ENCODE measurements at regions not wholly inside any gene's neighbourhood (a gene's known extent, or its start where the extent isn't known, plus 50 kb on each side); places are given as distances from the start of the nearest gene placed in this dataset.

DNA sequence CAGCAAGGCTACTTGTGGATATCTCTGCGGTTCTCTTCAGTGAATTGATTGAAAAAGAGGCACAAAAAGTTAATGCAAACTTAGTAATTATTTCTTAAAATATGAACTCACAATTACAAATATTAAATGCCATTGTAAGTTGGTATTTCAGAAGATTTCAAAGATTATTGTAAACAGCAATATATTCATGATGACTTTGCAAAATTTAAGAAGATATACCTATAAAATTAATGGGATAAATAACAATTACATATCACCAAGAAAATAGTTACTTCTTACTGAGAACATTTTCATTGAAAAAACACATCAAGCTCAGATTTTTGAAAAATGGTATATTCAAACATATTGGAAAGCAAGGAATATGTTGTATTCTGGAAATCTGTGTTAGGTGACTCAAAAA, 482.0 kb upstream of the LRRTM1 start:
- no peaks in the 10 kb centered on the region for H3K36me3 ChIP-seq
- DNase-seq (no peak), ATAC-seq (no peak)
- no peak overlapping the region for H3K27ac ChIP-seq
- TF ChIP-seq, protein P1, sequence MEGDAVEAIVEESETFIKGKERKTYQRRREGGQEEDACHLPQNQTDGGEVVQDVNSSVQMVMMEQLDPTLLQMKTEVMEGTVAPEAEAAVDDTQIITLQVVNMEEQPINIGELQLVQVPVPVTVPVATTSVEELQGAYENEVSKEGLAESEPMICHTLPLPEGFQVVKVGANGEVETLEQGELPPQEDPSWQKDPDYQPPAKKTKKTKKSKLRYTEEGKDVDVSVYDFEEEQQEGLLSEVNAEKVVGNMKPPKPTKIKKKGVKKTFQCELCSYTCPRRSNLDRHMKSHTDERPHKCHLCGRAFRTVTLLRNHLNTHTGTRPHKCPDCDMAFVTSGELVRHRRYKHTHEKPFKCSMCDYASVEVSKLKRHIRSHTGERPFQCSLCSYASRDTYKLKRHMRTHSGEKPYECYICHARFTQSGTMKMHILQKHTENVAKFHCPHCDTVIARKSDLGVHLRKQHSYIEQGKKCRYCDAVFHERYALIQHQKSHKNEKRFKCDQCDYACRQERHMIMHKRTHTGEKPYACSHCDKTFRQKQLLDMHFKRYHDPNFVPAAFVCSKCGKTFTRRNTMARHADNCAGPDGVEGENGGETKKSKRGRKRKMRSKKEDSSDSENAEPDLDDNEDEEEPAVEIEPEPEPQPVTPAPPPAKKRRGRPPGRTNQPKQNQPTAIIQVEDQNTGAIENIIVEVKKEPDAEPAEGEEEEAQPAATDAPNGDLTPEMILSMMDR (IDR thresholded peaks at IDR 0.05): no peak
- intact Hi-C loops (cut with DNase I): no loop called here
- no peak overlapping the region for H3K4me3 ChIP-seq
- H3K4me1 ChIP-seq: no peaks in the 10 kb centered on the region
- H3K9me3 ChIP-seq: peaks cover under 1% of the 10 kb centered on the region
- H3K27me3 ChIP-seq (ENCODE audit: low read depth): no peaks in the 10 kb centered on the region

DNA sequence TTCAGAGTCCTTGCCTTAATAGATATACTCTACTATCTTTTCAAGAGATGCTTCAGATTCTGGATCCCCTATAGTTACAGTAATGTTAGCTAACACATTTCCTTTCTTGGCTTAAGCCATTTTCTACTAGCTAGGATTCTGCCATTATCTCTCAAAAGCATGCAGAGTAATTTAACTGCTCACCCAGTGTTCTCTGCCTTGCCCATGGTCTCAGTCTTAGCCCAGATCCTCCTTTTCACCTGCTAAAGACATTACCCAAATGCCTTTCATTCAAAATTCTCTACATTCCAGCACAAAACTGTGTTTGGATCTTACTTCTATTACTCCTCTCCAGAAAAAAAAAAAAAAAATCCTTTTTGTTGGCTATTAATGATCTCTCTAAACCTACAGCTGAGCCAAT, 474.2 kb upstream of the LRRTM1 start:
- no peaks in the 10 kb centered on the region for H3K27me3 ChIP-seq (ENCODE audit: low read depth)
- intact Hi-C loops (cut with DNase I): no loop called here
- DNase-seq: no peak
- no peaks in the 10 kb centered on the region for H3K36me3 ChIP-seq
- no peak overlapping the region for H3K27ac ChIP-seq
- no peak for ATAC-seq
- H3K4me3 ChIP-seq: no peak overlapping the region
- TF ChIP-seq, protein P1 (IDR thresholded peaks at IDR 0.05): no peak
- H3K4me1 ChIP-seq: no peaks in the 10 kb centered on the region
- peaks cover 4% of the 10 kb centered on the region for H3K9me3 ChIP-seq

DNA sequence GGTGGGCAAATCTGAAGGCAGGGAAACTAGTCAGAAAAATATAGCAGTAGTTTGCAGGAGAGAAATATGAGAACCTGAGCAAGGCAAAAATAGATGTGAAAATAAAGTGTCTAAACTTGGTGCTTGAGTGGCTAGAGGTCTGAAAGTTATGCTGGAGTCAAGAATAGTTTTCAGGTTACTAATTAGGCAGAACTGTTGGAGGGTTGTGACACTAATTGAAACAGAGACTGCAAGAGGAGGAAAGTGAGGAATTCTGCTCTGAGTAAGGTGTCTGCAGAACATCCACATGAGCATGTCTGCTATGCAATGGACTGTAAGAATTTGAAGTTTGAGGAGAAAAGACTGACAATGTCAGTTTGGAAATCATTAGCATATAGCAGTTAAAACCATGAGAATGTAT, 444.0 kb upstream of the LRRTM1 start:
- Histone ChIP-seq H3K4me1 (no peaks in the 10 kb centered on the region), H3K36me3 (no peaks in the 10 kb centered on the region), H3K27ac (no peak overlapping the region), H3K27me3 (ENCODE audit: low read depth) (no peaks in the 10 kb centered on the region), H3K9me3 (no peaks in the 10 kb centered on the region), H3K4me3 (no peak overlapping the region)
- TF ChIP-seq, protein P1 (IDR thresholded peaks at IDR 0.05): no peak
- no peak for DNase-seq
- intact Hi-C loops (cut with DNase I): no loop called here
- no peak for ATAC-seq

DNA sequence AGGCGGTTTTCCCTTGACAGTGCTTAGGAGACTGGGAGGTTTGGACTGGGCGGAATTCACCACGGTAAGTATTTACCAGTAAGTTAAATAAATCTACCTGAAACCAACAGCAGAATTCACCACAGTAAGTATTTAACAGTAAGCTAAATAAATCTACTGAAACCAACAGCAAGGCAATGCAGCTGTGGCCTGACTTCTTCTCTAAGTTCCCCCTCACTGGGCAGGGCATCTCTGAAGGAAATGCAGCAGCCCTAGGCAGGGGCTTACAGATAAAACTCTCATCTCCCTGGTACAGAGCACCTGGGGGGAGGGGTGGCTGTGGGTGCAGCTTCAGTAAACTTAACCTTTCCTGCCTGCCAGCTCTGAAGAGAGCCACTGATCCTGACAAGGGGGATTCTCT, 432.5 kb upstream of the LRRTM1 start:
- H3K27me3 ChIP-seq (ENCODE audit: low read depth): no peaks in the 10 kb centered on the region
- H3K4me3 ChIP-seq: no peak overlapping the region
- no peak overlapping the region for H3K27ac ChIP-seq
- no peaks in the 10 kb centered on the region for H3K36me3 ChIP-seq
- intact Hi-C loops (cut with DNase I): no loop called here
- no peak for ATAC-seq
- no peaks in the 10 kb centered on the region for H3K4me1 ChIP-seq
- TF ChIP-seq, protein P1 (IDR thresholded peaks at IDR 0.05): no peak
- DNase-seq: no peak
- H3K9me3 ChIP-seq: peaks cover 5% of the 10 kb centered on the region

DNA sequence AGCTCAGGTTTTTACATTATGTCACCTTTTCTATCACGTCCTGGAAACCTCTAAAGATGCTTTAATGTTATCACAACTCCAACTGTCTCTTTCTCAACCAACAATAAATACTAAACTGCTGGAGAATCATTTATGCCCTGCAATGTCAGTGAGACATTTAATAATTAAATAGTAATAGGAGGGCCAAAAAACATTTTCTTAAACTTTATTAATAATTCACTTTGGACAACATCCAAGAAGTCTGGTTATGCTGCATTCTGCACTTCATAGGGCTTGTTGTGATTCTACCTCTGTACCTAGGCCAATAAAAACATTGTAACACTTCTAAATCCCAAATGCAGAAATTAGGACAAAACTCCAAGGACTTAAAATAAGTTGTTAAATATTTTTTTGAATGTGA, 420.4 kb upstream of the LRRTM1 start:
- Histone ChIP-seq H3K9me3 (no peaks in the 10 kb centered on the region), H3K27ac (no peak overlapping the region), H3K4me1 (no peaks in the 10 kb centered on the region), H3K36me3 (no peaks in the 10 kb centered on the region), H3K4me3 (no peak overlapping the region), H3K27me3 (ENCODE audit: low read depth) (no peaks in the 10 kb centered on the region)
- TF ChIP-seq, protein P1 (IDR thresholded peaks at IDR 0.05): no peak
- ATAC-seq (no peak), DNase-seq (no peak)
- intact Hi-C loops (cut with DNase I): no loop called here

DNA sequence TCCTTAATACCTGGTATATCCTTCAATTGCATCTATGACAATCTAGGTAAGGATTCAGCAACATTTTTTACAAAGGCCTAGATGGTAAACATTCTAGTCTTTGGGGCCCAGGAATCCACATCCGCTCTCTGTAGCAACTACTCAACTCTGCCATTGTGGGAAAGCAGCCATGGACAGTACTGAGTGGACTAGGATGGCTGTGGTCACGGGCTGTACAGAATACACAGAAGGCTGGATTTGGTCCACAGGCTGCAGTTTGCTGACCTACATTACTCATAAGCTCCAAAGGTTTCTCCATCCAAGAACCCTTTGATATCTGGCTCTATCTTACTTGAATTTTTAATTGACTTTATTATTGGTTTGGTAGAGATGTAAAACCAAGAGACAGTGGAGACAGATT, 418.3 kb upstream of the LRRTM1 start:
- H3K27ac ChIP-seq: no peak overlapping the region
- ATAC-seq (no peak), DNase-seq (no peak)
- no peaks in the 10 kb centered on the region for H3K4me1 ChIP-seq
- no peak overlapping the region for H3K4me3 ChIP-seq
- no peaks in the 10 kb centered on the region for H3K27me3 ChIP-seq (ENCODE audit: low read depth)
- TF ChIP-seq, protein P1 (IDR thresholded peaks at IDR 0.05): no peak
- no peaks in the 10 kb centered on the region for H3K36me3 ChIP-seq
- H3K9me3 ChIP-seq: no peaks in the 10 kb centered on the region
- intact Hi-C loops (cut with DNase I): no loop called here
